Right lobe of liver (tissue), 4 donors: ENCODE measurements at regions not wholly inside any gene's neighbourhood (a gene's known extent, or its start where the extent isn't known, plus 50 kb on each side); places are given as distances from the start of the nearest gene placed in this dataset.
"Not testable (repeated sequence)": the region's sequence is repeated elsewhere in the genome, so short reads cannot be mapped to it uniquely, and the experiment has no call there.

Experiments used
- POLR2A ChIP-seq: fragments of 450-650 bp; IDR thresholded peaks from one replicate; pipeline ENCODE4 v1.6.1; 2017; ENCODE audit warnings: antibody characterized with exemption, mild to moderate bottlenecking
- TF ChIP-seq, protein P1 (sequence below), 4 donors: fragments of 200-600 bp in 3 of 4; fragments of 450-650 bp in 1 of 4; IDR thresholded peaks; one replicate each; pipeline versions ENCODE4 v1.5.1 to v1.8.0; 2016 to 2022; ENCODE audit warnings: antibody characterized with exemption in 4 of 4, mild to moderate bottlenecking in 2 of 4
- donor health status: DM: no; HTN: no; CAD: no.
- donor health status: DM: no; HTN: no; CAD: no.
- donor health status: DM: no; HTN: yes; CAD: no.

DNA sequence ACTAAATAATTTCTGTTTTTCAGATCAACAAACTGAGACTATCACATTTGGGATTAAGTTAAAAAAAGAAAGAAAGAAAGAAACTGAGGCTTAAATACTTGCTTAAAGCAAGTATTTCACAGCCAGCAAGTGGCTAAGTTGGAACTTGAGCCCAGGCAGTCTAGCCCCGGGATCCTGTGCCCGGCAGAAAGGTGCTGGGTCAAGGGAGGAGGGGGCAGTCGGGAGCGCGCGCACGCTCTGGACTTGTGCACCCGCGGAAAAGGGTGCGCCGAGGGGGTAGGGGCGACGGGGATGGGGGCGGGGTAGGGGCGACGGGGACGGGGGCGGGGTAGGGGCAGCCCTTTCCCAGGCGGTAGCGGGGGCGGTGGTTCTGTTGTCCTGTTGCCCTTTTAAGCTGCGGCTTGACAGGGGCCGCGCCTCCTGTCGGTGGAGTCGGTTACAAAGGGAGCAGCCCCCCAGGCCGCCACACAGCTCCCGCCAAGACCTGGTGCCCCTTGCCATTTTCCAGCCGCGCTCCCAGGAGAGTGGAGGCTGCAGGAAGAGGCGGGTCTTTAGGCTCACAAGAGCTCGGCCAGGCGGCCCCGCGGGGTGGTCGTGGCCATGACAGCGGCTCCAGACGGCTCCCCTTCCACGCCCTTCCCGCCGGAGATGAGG, 60.6 kb downstream of the GOLGA8T start:
- TF ChIP-seq, protein P1, sequence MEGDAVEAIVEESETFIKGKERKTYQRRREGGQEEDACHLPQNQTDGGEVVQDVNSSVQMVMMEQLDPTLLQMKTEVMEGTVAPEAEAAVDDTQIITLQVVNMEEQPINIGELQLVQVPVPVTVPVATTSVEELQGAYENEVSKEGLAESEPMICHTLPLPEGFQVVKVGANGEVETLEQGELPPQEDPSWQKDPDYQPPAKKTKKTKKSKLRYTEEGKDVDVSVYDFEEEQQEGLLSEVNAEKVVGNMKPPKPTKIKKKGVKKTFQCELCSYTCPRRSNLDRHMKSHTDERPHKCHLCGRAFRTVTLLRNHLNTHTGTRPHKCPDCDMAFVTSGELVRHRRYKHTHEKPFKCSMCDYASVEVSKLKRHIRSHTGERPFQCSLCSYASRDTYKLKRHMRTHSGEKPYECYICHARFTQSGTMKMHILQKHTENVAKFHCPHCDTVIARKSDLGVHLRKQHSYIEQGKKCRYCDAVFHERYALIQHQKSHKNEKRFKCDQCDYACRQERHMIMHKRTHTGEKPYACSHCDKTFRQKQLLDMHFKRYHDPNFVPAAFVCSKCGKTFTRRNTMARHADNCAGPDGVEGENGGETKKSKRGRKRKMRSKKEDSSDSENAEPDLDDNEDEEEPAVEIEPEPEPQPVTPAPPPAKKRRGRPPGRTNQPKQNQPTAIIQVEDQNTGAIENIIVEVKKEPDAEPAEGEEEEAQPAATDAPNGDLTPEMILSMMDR (IDR thresholded peaks at IDR 0.05), result not testable (repeated sequence)
- not testable (repeated sequence) for TF ChIP-seq POLR2A
